Activated naive CD4-positive, alpha-beta T cell treated with anti-CD3 and anti-CD28 coated beads for 36 hours (primary cell): ENCODE measurements at regions not wholly inside any gene's neighbourhood (a gene's known extent, or its start where the extent isn't known, plus 50 kb on each side); places are given as distances from the start of the nearest gene placed in this dataset.

Experiments used
- CTCF ChIA-PET: fragments of 350-600 bp; sonication (Branson Sonifier 250); formaldehyde crosslinking; loops from one replicate; lab custom pipeline; 2021; ENCODE audit warnings: antibody characterized with exemption; lab: Charles Lee
- DNase-seq: peaks from one replicate; pipeline ENCODE4 v3.0.0-alpha.2; 2020
- H3K27ac Mint-ChIP-seq: one replicate; pipeline ENCODE4 v1.8.0; 2021; ENCODE audit warnings: mild to moderate bottlenecking, mixed read lengths
- H3K27me3 Mint-ChIP-seq: one replicate; pipeline ENCODE4 v1.8.0; 2021; ENCODE audit warnings: low read depth, mixed read lengths
- H3K36me3 Mint-ChIP-seq: one replicate; pipeline ENCODE4 v1.8.0; 2021; ENCODE audit warnings: low read depth, mixed read lengths
- H3K4me1 Mint-ChIP-seq: one replicate; pipeline ENCODE4 v1.8.0; 2021; ENCODE audit warnings: low read depth, mixed read lengths
- H3K4me3 Mint-ChIP-seq: one replicate; pipeline ENCODE4 v1.8.0; 2021; ENCODE audit warnings: mild to moderate bottlenecking, moderate library complexity, mixed read lengths
- H3K9me3 Mint-ChIP-seq: one replicate; pipeline ENCODE4 v1.8.0; 2021; ENCODE audit warnings: mixed read lengths
- intact Hi-C: fragments of 100-400 bp; cut with micrococcal nuclease; formaldehyde crosslinking; loops from one replicate; pipeline ENCODE4 v1.15.1; 2023

DNA sequence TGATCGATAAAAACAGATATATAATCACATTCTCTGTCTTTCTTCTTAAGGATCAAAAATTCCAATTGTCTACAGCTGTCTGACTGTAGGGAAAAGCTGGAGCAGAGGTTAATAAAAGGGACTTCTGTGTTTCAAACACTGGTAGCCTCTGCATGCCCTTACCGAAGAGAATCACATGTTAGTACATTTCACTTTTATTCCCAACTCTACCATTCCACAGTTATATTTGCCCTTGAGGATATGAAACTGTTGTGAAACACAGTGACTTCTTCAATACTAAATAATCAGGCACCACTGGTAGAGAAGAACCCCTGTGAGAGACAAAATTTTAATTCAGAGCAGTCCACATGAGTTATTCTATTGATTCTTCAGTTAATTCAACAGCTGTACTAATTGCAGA, 1187.3 kb upstream of the CITED2 start:
- Mint-ChIP-seq H3K36me3 (no peaks in the 10 kb centered on the region), H3K4me1 (no peaks in the 10 kb centered on the region), H3K27ac (no peak overlapping the region), H3K4me3 (no peak overlapping the region), H3K27me3 (no peaks in the 10 kb centered on the region), H3K9me3 (no peaks in the 10 kb centered on the region)
- intact Hi-C loops, result no loop called here
- CTCF ChIA-PET, result no interaction called here
- DNase-seq, result no peak

DNA sequence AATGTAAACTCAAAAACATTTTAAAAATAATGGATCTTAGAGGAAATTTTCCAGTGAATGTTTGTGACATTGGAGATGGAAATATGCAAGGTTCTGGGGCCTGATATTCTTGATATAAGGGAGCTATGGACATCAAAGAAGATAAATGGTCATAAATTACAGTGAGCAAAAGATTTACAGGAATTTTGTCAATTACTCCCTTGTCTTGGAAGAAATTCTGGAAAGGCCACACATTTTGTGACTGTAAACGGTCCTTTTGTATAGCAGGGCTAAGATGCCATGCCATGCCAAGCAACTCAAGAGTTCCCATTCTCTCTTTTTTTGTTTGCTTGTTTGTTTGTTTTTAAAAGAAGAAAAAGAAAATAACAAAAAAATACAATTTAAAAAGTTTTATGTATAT, 1186.2 kb upstream of the CITED2 start:
- Mint-ChIP-seq H3K9me3 (no peaks in the 10 kb centered on the region), H3K36me3 (no peaks in the 10 kb centered on the region), H3K27ac (no peak overlapping the region), H3K4me3 (no peak overlapping the region), H3K4me1 (no peaks in the 10 kb centered on the region), H3K27me3 (no peaks in the 10 kb centered on the region)
- CTCF ChIA-PET, result no interaction called here
- DNase-seq, result no peak
- intact Hi-C loops, result no loop called here

DNA sequence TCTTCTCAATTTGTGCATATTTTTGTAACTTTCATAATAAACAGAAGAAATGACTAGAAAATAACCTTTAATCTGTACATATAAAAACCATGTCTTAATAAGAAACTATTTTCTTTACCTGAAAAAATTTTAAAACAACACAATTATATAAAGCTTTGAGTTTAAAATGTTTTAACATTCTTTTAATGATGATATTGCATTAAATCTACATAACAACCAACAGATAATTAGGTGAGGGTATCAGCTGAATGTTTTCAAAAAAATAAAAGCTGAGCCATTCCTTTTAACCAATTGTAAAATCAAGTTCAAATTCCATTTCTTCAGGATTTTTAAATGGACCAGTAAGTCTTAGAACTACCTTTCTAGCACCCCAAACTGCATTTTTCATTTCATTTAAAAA, 1185.0 kb upstream of the CITED2 start:
- H3K27ac Mint-ChIP-seq, result no peak overlapping the region
- H3K4me1 Mint-ChIP-seq, result no peaks in the 10 kb centered on the region
- intact Hi-C loops, result no loop called here
- H3K36me3 Mint-ChIP-seq, result no peaks in the 10 kb centered on the region
- H3K9me3 Mint-ChIP-seq, result no peaks in the 10 kb centered on the region
- H3K4me3 Mint-ChIP-seq, result no peak overlapping the region
- DNase-seq, result no peak
- CTCF ChIA-PET, result interaction anchor here (0.6 kb wide), 1 partner anchor 127 kb away, joined by 3 read pairs; no protein-coding TSS in a partner anchor
- peaks cover 1% of the 10 kb centered on the region for H3K27me3 Mint-ChIP-seq

DNA sequence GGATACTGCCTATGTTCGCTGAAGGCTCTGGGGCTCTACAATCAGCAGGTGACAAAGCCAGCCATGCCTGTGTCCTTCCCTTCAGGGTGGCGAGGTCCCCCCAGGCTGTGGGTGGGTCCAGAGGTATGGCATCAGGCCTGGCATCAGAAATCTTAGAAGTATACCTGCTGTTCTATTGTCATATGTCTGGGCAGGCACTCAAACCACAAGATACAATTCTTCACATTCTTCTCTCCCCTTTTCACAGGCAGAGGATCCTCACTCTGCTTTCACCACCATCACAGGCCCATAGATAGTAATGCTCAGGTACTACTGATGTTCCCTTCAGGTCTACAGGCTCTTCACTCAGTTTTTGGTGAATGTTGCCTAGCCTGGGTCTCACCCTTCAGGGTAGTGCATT, 1180.0 kb upstream of the CITED2 start:
- CTCF ChIA-PET, result no interaction called here
- Mint-ChIP-seq H3K27ac (no peak overlapping the region), H3K4me3 (no peak overlapping the region), H3K9me3 (no peaks in the 10 kb centered on the region), H3K27me3 (peaks cover 3% of the 10 kb centered on the region), H3K36me3 (no peaks in the 10 kb centered on the region), H3K4me1 (no peaks in the 10 kb centered on the region)
- intact Hi-C loops, result no loop called here
- no peak for DNase-seq

DNA sequence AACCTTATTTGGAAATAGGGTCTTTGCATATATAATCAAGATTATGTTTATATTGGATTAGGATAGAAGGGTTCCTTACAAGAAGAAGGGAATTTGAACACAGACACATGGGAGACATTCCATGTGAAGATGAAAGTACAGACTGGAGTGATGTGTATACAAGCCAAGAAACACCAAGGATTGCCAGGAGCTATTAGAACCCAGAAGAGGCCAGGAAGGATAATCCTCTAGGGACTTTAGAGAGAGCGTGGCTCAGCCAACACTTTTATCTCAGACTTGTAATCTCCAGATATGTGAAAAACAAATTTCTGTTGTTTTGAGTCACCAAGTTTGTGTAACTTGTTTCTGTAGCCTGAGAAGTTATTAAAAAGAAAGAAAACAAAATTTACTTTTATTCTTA, 1173.9 kb upstream of the CITED2 start:
- Mint-ChIP-seq H3K9me3 (no peaks in the 10 kb centered on the region), H3K4me1 (no peaks in the 10 kb centered on the region), H3K27ac (no peak overlapping the region), H3K27me3 (no peaks in the 10 kb centered on the region), H3K36me3 (no peaks in the 10 kb centered on the region), H3K4me3 (no peak overlapping the region)
- no peak for DNase-seq
- CTCF ChIA-PET, result no interaction called here
- intact Hi-C loops, result no loop called here

DNA sequence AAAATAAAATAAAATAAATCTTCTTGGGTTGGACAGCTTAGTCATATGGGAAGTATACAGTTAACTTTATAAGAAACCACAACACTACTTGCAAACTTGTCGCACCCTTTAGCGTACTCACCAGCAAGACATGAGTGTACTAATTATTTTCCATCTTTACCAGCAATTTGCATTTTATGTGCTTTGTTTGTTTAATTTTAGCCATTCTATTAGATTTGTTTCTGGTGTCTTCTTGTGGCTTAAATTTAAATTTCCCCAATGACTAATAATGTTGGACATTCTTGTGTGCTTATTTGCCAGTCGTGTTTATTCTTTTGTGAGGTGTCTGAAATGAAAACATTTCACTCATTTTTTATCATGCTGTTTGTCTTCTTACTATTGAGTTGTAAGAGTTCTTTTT, 1172.2 kb upstream of the CITED2 start:
- intact Hi-C loops, result no loop called here
- Mint-ChIP-seq H3K4me1 (no peaks in the 10 kb centered on the region), H3K36me3 (no peaks in the 10 kb centered on the region), H3K9me3 (no peaks in the 10 kb centered on the region), H3K4me3 (no peak overlapping the region), H3K27ac (no peak overlapping the region), H3K27me3 (no peaks in the 10 kb centered on the region)
- CTCF ChIA-PET, result no interaction called here
- no peak for DNase-seq

DNA sequence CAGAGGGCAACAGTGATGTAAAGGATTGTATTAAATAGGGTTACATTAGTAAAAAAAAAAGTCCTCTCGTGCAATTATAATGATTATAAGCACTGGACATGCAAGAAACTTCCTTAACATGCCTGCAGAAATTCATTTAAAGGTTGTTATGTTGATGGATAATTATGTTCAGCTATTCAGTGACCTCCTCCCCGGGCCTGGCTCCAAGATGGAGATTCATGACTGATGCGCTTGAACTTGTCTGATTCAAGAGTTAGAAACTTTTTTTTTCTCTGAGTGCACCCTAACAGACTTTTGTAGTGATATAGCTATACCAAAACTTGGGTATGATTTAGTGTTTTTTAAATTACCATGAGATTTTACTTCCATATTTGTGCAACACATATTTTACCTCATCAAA, 1170.0 kb upstream of the CITED2 start:
- CTCF ChIA-PET, result no interaction called here
- intact Hi-C loops, result no loop called here
- no peak for DNase-seq
- Mint-ChIP-seq H3K27ac (no peak overlapping the region), H3K4me3 (no peak overlapping the region), H3K36me3 (no peaks in the 10 kb centered on the region), H3K9me3 (no peaks in the 10 kb centered on the region), H3K27me3 (peaks cover 2% of the 10 kb centered on the region), H3K4me1 (no peaks in the 10 kb centered on the region)

DNA sequence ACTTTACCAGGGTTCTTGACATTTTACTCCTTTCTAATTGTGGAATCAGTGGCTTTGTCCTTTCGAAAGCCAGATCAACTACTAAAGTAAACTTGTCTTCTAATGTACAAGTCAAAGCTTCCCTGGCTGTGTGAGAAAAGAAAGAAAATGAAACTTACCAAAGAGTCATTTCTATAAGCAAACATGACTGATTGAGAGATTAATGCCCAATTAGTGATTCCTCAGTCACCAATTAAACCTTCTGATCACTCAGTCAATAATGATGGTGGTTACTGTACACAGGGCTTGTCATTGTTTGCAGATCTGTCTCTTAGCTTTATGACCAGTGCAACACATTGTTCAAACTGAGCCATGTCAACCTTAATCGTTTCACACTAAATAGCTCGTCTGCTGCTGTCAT, 1168.4 kb upstream of the CITED2 start:
- no peaks in the 10 kb centered on the region for H3K4me1 Mint-ChIP-seq
- CTCF ChIA-PET, result interaction anchor here (0.7 kb wide), 1 partner anchor 273 kb away, joined by 3 read pairs; no protein-coding TSS in a partner anchor
- H3K36me3 Mint-ChIP-seq, result no peaks in the 10 kb centered on the region
- H3K4me3 Mint-ChIP-seq, result no peak overlapping the region
- H3K27ac Mint-ChIP-seq, result no peak overlapping the region
- peaks cover 2% of the 10 kb centered on the region for H3K27me3 Mint-ChIP-seq
- intact Hi-C loops, result no loop called here
- H3K9me3 Mint-ChIP-seq, result no peaks in the 10 kb centered on the region
- no peak for DNase-seq

DNA sequence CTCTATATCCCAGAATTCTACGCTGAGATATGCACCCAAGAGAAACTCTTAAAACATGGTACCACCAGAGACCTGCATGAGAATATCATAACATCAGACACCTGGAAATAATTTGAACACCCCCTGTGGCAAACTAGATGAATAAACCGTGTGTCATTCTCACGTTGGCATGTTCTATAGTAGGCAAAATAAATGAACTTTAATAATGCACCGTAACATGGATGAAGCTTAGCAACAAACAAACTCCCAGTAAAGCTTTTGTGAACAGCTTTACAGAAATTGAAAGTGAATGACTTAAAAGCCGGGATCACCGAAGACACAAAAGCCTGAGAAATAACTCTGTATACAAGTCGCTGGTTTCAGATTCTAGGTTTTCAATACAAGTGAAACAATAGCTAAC, 1166.8 kb upstream of the CITED2 start:
- intact Hi-C loops, result no loop called here
- no peaks in the 10 kb centered on the region for H3K9me3 Mint-ChIP-seq
- no peaks in the 10 kb centered on the region for H3K4me1 Mint-ChIP-seq
- CTCF ChIA-PET, result no interaction called here
- no peaks in the 10 kb centered on the region for H3K36me3 Mint-ChIP-seq
- no peak for DNase-seq
- peaks cover 4% of the 10 kb centered on the region for H3K27me3 Mint-ChIP-seq
- no peak overlapping the region for H3K4me3 Mint-ChIP-seq
- no peak overlapping the region for H3K27ac Mint-ChIP-seq

DNA sequence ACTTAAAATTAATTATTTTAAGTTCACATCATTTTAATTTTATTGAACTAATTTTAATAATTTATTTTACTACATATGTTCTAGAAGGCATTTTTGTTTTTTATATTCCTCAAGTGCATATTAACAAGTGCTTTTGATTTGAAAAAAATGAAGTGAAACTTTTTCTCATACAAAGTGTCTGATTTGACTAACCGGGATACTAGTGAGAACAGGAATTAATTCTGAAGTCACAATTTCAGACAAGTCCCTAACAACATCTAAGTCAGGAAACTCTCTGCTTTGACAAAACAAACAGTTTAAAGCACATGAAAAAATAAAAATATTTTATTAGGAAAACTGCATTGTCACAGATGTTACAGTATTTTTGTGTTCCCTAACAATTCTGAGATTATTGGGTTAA, 1166.3 kb upstream of the CITED2 start:
- no peak overlapping the region for H3K4me3 Mint-ChIP-seq
- no peaks in the 10 kb centered on the region for H3K4me1 Mint-ChIP-seq
- intact Hi-C loops, result no loop called here
- no peak for DNase-seq
- H3K9me3 Mint-ChIP-seq, result no peaks in the 10 kb centered on the region
- H3K36me3 Mint-ChIP-seq, result no peaks in the 10 kb centered on the region
- H3K27me3 Mint-ChIP-seq, result peaks cover 5% of the 10 kb centered on the region
- no peak overlapping the region for H3K27ac Mint-ChIP-seq
- CTCF ChIA-PET, result no interaction called here

DNA sequence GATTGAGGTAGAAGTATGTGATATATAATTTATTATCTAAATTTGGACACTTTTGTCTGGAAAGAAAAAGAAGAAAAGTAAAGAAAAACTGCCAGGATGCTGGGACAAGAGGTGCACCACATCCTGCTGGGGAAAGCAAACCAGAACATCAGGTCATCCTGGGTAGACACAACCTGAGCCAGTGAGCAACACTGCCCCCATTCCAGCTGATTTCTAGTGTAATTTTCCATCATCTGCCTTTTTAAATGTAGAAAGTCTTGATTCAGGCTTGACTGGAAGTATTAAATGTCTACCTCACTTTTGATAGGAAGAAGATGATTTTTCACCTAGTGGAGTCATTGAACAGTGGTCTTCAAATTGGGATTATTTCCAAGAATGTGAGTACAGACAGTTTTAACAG, 1164.5 kb upstream of the CITED2 start:
- H3K4me1 Mint-ChIP-seq, result no peaks in the 10 kb centered on the region
- CTCF ChIA-PET, result no interaction called here
- peaks cover 5% of the 10 kb centered on the region for H3K27me3 Mint-ChIP-seq

DNA sequence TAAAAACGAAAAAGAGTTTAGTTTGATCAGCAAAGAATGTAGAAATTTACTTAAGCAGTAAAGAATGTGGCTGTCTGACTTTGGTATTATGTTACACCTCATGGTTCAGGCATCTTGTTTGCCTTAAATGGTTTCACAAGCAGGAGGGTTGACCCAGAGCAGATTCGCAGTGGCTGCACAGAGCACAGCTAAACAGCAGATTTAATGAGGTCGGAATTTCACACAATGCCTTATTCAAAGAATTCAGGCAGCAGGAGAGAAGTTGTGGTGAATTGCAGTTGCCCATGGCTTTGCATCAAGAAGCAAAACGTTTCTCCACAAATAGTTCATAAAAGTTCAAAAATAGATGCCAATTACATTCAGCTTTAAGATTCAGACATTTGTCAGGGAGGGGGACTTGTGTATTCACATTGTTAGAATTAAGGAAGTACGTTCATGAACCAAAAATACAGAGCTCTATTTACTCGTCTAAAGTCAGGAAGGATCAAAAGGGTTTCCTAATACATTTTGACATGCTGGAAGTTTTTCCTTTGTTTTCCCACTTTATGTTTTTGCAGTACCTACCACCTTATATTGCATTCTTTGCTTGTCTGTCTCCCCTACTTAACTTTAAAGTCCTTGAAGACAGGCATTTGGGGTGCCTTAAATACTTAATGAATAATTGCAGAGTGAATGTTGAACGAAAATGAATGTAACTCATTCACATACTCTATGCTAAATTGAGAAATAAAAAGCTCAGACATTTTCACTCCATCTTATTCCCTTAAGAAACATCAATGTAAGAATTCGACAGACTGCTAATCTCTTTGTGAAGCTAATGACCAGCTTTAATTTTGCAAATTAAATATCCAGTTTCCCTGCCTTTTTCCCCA, 1163.6 kb upstream of the CITED2 start:
- no peaks in the 10 kb centered on the region for H3K36me3 Mint-ChIP-seq
- no peak overlapping the region for H3K27ac Mint-ChIP-seq
- DNase-seq, result no peak
- CTCF ChIA-PET, result no interaction called here
- no peak overlapping the region for H3K4me3 Mint-ChIP-seq
- peaks cover 6% of the 10 kb centered on the region for H3K9me3 Mint-ChIP-seq
- peaks cover 5% of the 10 kb centered on the region for H3K27me3 Mint-ChIP-seq
- intact Hi-C loops, result no loop called here
- no peaks in the 10 kb centered on the region for H3K4me1 Mint-ChIP-seq

More for the DNA sequence above, 1164.5 kb upstream of the CITED2 start:
- peaks cover 5% of the 10 kb centered on the region for H3K9me3 Mint-ChIP-seq
- no peak overlapping the region for H3K4me3 Mint-ChIP-seq
- DNase-seq, result no peak
- H3K36me3 Mint-ChIP-seq, result no peaks in the 10 kb centered on the region
- intact Hi-C loops, result no loop called here
- no peak overlapping the region for H3K27ac Mint-ChIP-seq

DNA sequence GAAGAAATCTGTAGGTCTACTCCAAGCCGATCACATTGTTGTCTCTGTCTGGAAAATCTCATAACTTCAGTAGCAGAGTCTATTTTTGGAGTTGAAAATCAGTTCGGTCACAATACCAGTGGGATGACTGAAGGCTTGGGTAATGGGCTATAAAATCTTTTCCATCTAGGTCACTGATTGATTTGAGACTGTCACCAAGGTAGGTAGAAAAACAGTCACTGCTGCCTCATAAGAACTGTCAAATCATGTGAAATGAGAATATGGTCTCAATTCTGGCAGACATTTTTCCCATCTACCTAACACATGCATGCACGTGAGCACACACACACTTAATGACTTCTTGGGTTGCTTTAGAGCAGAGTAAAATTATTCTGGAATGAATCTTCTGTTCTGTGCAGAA, 1162.8 kb upstream of the CITED2 start:
- Mint-ChIP-seq H3K27me3 (peaks cover 5% of the 10 kb centered on the region), H3K36me3 (no peaks in the 10 kb centered on the region), H3K27ac (no peak overlapping the region), H3K4me1 (no peaks in the 10 kb centered on the region), H3K9me3 (peaks cover 6% of the 10 kb centered on the region), H3K4me3 (no peak overlapping the region)
- CTCF ChIA-PET, result no interaction called here
- DNase-seq, result no peak
- intact Hi-C loops, result no loop called here
